ENCODE measurements at regions not wholly inside any gene's neighbourhood (a gene's known extent, or its start where the extent isn't known, plus 50 kb on each side); places are given as distances from the start of the nearest gene placed in this dataset.

DNA sequence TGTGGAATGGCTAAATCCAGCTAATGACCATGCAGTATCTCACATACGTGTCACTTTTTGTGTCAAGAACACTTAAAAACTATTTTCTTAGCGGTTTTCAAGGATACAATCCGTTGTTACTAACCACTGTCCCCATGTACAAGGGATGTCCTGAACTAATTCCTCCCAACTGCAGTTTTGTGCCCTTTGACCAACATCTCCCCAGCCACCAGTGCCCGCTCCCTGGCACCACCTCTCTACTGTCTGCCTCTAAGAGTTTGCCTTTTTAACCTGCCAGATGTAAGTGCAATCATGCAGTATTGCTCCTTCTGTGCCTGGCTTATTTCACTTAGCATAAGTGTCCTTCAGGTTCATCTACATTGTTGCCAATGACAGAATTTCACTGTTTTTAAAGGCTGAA, 315.7 kb downstream of the TMEM121 start:
- H3K27ac ChIP-seq = no peak overlapping the region
- TF ChIP-seq, protein P1, sequence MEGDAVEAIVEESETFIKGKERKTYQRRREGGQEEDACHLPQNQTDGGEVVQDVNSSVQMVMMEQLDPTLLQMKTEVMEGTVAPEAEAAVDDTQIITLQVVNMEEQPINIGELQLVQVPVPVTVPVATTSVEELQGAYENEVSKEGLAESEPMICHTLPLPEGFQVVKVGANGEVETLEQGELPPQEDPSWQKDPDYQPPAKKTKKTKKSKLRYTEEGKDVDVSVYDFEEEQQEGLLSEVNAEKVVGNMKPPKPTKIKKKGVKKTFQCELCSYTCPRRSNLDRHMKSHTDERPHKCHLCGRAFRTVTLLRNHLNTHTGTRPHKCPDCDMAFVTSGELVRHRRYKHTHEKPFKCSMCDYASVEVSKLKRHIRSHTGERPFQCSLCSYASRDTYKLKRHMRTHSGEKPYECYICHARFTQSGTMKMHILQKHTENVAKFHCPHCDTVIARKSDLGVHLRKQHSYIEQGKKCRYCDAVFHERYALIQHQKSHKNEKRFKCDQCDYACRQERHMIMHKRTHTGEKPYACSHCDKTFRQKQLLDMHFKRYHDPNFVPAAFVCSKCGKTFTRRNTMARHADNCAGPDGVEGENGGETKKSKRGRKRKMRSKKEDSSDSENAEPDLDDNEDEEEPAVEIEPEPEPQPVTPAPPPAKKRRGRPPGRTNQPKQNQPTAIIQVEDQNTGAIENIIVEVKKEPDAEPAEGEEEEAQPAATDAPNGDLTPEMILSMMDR (conservative IDR thresholded peaks at IDR 0.05) = no peak

GRCh38 chr14:105843444-105844046, 317.2 kb downstream of the TMEM121 start:
- H3K27ac ChIP-seq = no peak overlapping the region
- TF ChIP-seq, protein P1 (conservative IDR thresholded peaks at IDR 0.05) = no peak

GRCh38 chr14:105844047-105844630, 317.8 kb downstream of the TMEM121 start:
- TF ChIP-seq, protein P1 (conservative IDR thresholded peaks at IDR 0.05) = no peak
- no peak overlapping the region for H3K27ac ChIP-seq

GRCh38 chr14:105844810-105845724, 318.7 kb downstream of the TMEM121 start:
- TF ChIP-seq, protein P1 (conservative IDR thresholded peaks at IDR 0.05) = no peak
- no peak overlapping the region for H3K27ac ChIP-seq

DNA sequence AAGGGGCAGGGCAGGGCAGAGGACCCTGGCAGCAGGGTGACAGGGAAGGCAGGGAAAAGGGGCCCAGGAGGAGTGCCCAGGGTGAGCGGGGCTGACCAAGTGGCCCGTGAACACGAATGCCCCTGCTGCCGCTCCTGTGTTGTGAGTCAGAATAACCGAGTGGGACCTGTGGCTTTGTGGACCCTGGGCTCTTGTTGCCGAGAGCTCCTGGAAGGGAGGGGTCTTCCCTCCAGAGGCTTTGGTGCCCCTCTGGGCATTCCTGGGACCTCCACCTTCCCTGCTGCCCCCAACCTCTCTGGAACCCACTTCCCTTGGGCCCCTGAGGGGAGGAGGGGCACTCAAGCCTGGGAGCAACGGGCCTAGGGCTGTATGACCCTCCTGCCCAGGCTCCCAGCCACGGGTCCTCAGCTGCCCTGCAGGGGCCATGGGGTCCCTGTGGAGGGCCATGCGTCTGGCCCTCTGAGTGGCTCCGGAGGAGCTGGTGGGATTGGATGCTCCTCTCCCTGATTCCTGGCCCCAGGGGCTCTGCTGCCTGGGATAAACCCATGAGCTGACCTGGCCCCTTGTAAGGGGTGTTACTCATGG, 319.4 kb downstream of the TMEM121 start:
- TF ChIP-seq, protein P1 (conservative IDR thresholded peaks at IDR 0.05) = no peak
- H3K27ac ChIP-seq = no peak overlapping the region

- TF ChIP-seq, protein P1 (conservative IDR thresholded peaks at IDR 0.05) = no peak
- H3K27ac ChIP-seq = no peak overlapping the region
These were observed 319.9 kb downstream of the TMEM121 start for GRCh38 chr14:105846312-105846711.

- H3K27ac ChIP-seq = no peak overlapping the region
These were observed 321.0 kb downstream of the TMEM121 start for GRCh38 chr14:105847400-105847799.

More at GRCh38 chr14:105847400-105847799, 321.0 kb downstream of the TMEM121 start:
- TF ChIP-seq, protein P1 (conservative IDR thresholded peaks at IDR 0.05) = no peak

All from VCaP (cell line).